K562 (cell line): ENCODE measurements at regions not wholly inside any gene's neighbourhood (a gene's known extent, or its start where the extent isn't known, plus 50 kb on each side); places are given as distances from the start of the nearest gene placed in this dataset.

Source experiments
- FUS ChIP-seq: fragments of 200-400 bp; formaldehyde crosslinking; optimal IDR thresholded peaks from 2 replicates; pipeline ENCODE3; 2017; ENCODE audit warnings: low read depth, low read length
- GTF2A2 ChIP-seq: IDR thresholded peaks from 2 replicates; pipeline ENCODE4 v1.6.1; 2016; ENCODE audit warnings: mild to moderate bottlenecking, missing genetic modification characterization, missing compliant biosample characterization
- HDAC1 ChIP-seq, 2 experiments: fragments of 450-650 bp; IDR thresholded peaks; 2 replicates each; pipeline ENCODE4 v1.6.1; 2016 to 2017; ENCODE audit warnings: inconsistent platforms in 1 of 2, mild to moderate bottlenecking in 1 of 2, moderate library complexity in 1 of 2
- HDAC6 ChIP-seq: IDR thresholded peaks from 2 replicates; pipeline ENCODE4 v1.6.1; 2012; ENCODE audit warnings: low read depth, mild to moderate bottlenecking, control low read depth, inconsistent platforms, low read length, moderate library complexity
- LEF1 ChIP-seq: fragments of 450-650 bp; IDR thresholded peaks from 2 replicates; pipeline ENCODE4 v1.6.1; 2016; ENCODE audit warnings: mild to moderate bottlenecking
- MAFF ChIP-seq: IDR thresholded peaks from 2 replicates; pipeline ENCODE4 v1.6.1; 2012; ENCODE audit warnings: low read length, improper control_type of control experiment
- MBD2 ChIP-seq: sonication (generic); IDR thresholded peaks from 2 replicates; pipeline ENCODE4 v1.6.1; 2016; ENCODE audit warnings: low read depth, borderline replicate concordance
- NR2C1 ChIP-seq, 2 experiments: fragments of 450-650 bp; IDR thresholded peaks; 2 replicates each; pipeline ENCODE4 v1.6.1; 2017; ENCODE audit warnings: mild to moderate bottlenecking in 2 of 2, antibody characterized with exemption in 1 of 2, inconsistent platforms in 1 of 2, missing compliant biosample characterization in 1 of 2, missing genetic modification characterization in 1 of 2
- POLR2H ChIP-seq: IDR thresholded peaks from 2 replicates; pipeline ENCODE4 v1.6.1; 2016; ENCODE audit warnings: missing genetic modification characterization, low read depth, mild to moderate bottlenecking, control low read depth, missing compliant biosample characterization, moderate library complexity
- PPARD ChIP-seq: fragments of 250-450 bp; sonication (Bioruptor Pico); IDR thresholded peaks from 2 replicates; pipeline ENCODE4 v1.8.0; 2022; ENCODE audit warnings: inconsistent platforms, mild to moderate bottlenecking, moderate library complexity
- TCFL5 ChIP-seq: fragments of 250-450 bp; sonication (Bioruptor Pico); conservative IDR thresholded peaks from 2 replicates; pipeline ENCODE4 v1.6.1; 2021; ENCODE audit warnings: mild to moderate bottlenecking, moderate library complexity, matching md5 sums
- TRIM24 ChIP-seq, 2 experiments: fragments of 450-650 bp; IDR thresholded peaks; 2 replicates each; pipeline ENCODE4 v1.6.1; 2016
- ZNF561 ChIP-seq: fragments of 450-650 bp; formaldehyde crosslinking; conservative IDR thresholded peaks from 2 replicates; pipeline ENCODE4 v1.4.0; 2020; ENCODE audit warnings: mild to moderate bottlenecking, moderate library complexity
- ZNF695 ChIP-seq: fragments of 450-650 bp; formaldehyde crosslinking; IDR thresholded peaks from 2 replicates; pipeline ENCODE4 v1.4.0; 2020; ENCODE audit warnings: mild to moderate bottlenecking, moderate library complexity
- TF ChIP-seq, protein P1 (sequence below): fragments of 450-650 bp; IDR thresholded peaks from 2 replicates; pipeline ENCODE4 v1.6.1; 2016; ENCODE audit warnings: borderline replicate concordance
- TF ChIP-seq, protein P2 (sequence below): fragments of 250-450 bp; sonication (Bioruptor Pico); IDR thresholded peaks from 2 replicates; pipeline ENCODE4 v1.5.0; 2021; ENCODE audit warnings: mild to moderate bottlenecking, moderate library complexity
- TF ChIP-seq, protein P3 (sequence below): sonication (generic); formaldehyde crosslinking; IDR thresholded peaks from 2 replicates; pipeline ENCODE4 v1.8.1; 2023; ENCODE audit warnings: mild to moderate bottlenecking, missing genetic modification reagents
- TF ChIP-seq, protein P4 (sequence below): IDR thresholded peaks from 2 replicates; pipeline ENCODE4 v1.6.1; 2011; ENCODE audit warnings: borderline replicate concordance, low read depth, mild to moderate bottlenecking, moderate library complexity, low read length; ENCODE audit not compliant: insufficient read depth, poor library complexity, severe bottlenecking

DNA sequence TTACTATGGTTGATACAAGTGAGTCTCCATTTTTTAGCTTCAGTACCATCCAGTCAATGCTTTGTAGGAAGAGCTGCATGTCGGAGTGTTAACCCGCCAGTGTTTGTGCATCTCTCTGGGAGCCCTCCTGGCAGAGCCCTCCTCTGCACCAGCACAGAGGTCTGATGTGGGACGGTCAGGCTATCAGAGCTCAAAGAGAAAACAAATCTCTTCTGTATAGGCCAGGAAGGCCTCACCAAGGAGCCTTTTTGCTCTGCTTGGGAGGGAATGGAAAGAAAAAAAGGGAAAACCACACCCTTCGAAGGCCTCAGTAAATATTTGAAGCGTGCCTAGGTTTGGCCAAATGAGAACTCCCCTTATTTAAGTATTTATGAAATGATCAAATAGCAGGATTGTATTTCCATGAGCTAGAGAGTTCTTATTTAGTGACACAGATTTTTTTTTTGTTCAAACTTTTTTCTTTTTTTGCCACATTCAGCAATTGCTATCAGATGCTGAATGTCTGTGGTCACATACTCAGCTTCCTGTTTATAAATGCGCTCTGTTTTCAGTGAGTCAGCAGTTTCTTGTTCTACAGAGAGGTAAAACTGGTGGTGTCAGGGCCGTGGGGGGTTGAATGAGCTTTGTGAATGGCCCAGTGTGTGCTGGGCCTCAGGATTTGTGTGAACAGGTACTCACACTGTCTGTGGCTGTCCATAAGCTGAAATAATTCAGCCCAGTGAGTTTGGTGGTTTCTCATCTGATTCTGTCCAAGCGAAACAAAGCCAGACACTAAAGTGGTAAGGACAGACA is 226.6 kb downstream of the SNX18 start (continued):
- TF ChIP-seq, protein P1, sequence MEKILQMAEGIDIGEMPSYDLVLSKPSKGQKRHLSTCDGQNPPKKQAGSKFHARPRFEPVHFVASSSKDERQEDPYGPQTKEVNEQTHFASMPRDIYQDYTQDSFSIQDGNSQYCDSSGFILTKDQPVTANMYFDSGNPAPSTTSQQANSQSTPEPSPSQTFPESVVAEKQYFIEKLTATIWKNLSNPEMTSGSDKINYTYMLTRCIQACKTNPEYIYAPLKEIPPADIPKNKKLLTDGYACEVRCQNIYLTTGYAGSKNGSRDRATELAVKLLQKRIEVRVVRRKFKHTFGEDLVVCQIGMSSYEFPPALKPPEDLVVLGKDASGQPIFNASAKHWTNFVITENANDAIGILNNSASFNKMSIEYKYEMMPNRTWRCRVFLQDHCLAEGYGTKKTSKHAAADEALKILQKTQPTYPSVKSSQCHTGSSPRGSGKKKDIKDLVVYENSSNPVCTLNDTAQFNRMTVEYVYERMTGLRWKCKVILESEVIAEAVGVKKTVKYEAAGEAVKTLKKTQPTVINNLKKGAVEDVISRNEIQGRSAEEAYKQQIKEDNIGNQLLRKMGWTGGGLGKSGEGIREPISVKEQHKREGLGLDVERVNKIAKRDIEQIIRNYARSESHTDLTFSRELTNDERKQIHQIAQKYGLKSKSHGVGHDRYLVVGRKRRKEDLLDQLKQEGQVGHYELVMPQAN, result no peak
- TF ChIP-seq GTF2A2 (tag) (0 out of 2 replicates have a peak, but pooled peaks have one; percentile 16), MAFF (peak; percentile 100), NR2C1 (IDR thresholded peaks at IDR 0.05) (no peak), NR2C1 (tag; IDR thresholded peaks at IDR 0.05) (peak; percentile 41; the same call in 1 of the 2 replicates), FUS (no peak), TRIM24 (IDR thresholded peaks at IDR 0.05) (peak; percentile 73 to 84), ZNF695 (CRISPR knock-in tag) (no peak), HDAC1 (IDR thresholded peaks at IDR 0.05) (peak in 1 of 2 experiments; percentile 77; a peak in 3 of 4 replicates), PPARD (CRISPR knock-in tag) (no peak), HDAC6 (no peak), TCFL5 (CRISPR knock-in tag) (no peak), ZNF561 (CRISPR knock-in tag) (no peak), POLR2H (tag) (no peak; the same call in 1 of the 2 replicates), MBD2 (no peak), LEF1 (peak; percentile 96)
- TF ChIP-seq, protein P2, sequence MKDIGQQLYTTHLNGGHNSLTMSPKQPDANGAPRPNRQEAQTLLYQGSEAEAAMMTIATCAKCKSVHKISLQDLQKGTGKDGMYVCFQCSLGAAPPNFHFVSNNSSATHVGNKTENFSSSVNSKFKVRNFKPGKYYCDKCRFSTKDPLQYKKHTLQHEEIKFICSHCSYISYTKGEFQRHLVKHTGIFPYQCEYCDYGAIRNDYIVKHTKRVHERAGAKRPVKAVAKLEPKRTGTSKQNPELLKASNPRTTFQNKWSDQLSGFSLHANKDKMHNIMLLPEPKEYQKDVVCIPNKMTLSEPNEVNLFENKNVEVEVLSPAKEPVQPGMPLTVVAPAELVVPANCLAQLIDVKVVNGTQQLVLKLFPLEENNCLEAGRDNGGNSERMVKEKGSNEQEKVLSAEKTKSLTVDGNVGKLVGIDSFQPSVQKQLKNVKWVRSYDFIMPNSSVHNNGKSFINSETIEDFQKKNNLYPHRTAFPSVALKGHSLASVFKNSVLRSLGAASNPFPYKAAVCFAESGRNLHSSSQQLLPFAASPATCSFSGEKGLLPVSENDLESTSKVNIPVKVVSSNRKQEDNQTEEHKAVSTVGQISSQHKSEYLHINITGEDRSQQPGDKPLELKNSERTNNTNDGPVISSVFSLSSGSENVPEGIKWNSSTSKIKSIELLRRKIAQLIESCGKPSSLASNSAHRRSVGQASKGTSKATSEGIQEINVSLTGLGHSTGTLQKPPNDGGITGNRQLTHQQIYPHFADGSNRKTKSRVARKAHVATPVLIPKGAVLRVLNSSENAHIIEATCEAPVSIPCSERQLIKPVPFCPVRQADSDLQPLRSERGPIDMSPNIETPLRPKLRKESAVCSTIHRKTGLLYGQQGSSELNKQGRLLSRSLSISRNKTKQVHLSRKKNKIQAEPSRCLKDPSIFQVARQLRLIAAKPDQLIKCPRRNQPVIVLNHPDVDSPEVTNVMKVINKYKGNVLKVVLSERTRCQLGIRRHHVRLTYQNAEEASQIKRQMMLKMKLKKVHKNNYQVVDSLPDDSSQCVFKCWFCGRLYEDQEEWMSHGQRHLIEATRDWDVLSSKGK (CRISPR knock-in tag), result no peak
- TF ChIP-seq, protein P3, sequence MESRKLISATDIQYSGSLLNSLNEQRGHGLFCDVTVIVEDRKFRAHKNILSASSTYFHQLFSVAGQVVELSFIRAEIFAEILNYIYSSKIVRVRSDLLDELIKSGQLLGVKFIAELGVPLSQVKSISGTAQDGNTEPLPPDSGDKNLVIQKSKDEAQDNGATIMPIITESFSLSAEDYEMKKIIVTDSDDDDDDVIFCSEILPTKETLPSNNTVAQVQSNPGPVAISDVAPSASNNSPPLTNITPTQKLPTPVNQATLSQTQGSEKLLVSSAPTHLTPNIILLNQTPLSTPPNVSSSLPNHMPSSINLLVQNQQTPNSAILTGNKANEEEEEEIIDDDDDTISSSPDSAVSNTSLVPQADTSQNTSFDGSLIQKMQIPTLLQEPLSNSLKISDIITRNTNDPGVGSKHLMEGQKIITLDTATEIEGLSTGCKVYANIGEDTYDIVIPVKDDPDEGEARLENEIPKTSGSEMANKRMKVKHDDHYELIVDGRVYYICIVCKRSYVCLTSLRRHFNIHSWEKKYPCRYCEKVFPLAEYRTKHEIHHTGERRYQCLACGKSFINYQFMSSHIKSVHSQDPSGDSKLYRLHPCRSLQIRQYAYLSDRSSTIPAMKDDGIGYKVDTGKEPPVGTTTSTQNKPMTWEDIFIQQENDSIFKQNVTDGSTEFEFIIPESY, result no peak
- TF ChIP-seq, protein P4, sequence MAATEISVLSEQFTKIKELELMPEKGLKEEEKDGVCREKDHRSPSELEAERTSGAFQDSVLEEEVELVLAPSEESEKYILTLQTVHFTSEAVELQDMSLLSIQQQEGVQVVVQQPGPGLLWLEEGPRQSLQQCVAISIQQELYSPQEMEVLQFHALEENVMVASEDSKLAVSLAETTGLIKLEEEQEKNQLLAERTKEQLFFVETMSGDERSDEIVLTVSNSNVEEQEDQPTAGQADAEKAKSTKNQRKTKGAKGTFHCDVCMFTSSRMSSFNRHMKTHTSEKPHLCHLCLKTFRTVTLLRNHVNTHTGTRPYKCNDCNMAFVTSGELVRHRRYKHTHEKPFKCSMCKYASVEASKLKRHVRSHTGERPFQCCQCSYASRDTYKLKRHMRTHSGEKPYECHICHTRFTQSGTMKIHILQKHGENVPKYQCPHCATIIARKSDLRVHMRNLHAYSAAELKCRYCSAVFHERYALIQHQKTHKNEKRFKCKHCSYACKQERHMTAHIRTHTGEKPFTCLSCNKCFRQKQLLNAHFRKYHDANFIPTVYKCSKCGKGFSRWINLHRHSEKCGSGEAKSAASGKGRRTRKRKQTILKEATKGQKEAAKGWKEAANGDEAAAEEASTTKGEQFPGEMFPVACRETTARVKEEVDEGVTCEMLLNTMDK, result no peak
